Skeletal muscle satellite cell (primary cell): ENCODE measurements at regions not wholly inside any gene's neighbourhood (a gene's known extent, or its start where the extent isn't known, plus 50 kb on each side); places are given as distances from the start of the nearest gene placed in this dataset.

Experiments used
- H3K27me3 ChIP-seq: 2 replicates; pipeline ENCODE4 v1.7.0; 2013; ENCODE audit warnings: low read length; ENCODE audit not compliant: control insufficient read depth, insufficient read depth
- H3K36me3 ChIP-seq: 2 replicates; pipeline ENCODE4 v1.7.0; 2013; ENCODE audit warnings: mild to moderate bottlenecking, control low read depth, low read length; ENCODE audit not compliant: insufficient read depth
- H3K4me1 ChIP-seq: 2 replicates; pipeline ENCODE4 v1.7.0; 2013; ENCODE audit warnings: low read length; ENCODE audit not compliant: control insufficient read depth, insufficient read depth
- H3K4me2 ChIP-seq: 2 replicates; pipeline ENCODE4 v1.7.0; 2013; ENCODE audit warnings: mild to moderate bottlenecking, low read length
- H3K4me3 ChIP-seq: 2 replicates; pipeline ENCODE4 v1.7.0; 2013; ENCODE audit warnings: low read length
- H3K9ac ChIP-seq: 2 replicates; pipeline ENCODE4 v1.7.0; 2013; ENCODE audit warnings: mild to moderate bottlenecking, low read depth, low read length, moderate library complexity
- H3K9me3 ChIP-seq: replicated peaks from 2 replicates; pipeline ENCODE4 v1.7.0; 2013; ENCODE audit warnings: mild to moderate bottlenecking, control low read depth, low read length

GRCh38 chr3:6242104-6242503 lies 618.8 kb upstream of the GRM7 start:
- Histone ChIP-seq H3K36me3 (no peaks in the 10 kb centered on the region), H3K4me3 (no peak overlapping the region), H3K27me3 (no peaks in the 10 kb centered on the region), H3K9me3 (peaks cover 3% of the 10 kb centered on the region), H3K4me2 (no peak overlapping the region), H3K9ac (no peak overlapping the region), H3K4me1 (no peaks in the 10 kb centered on the region)

- Histone ChIP-seq H3K4me2 (no peak overlapping the region), H3K9me3 (peaks cover 10% of the 10 kb centered on the region), H3K4me1 (no peaks in the 10 kb centered on the region), H3K9ac (no peak overlapping the region), H3K4me3 (no peak overlapping the region), H3K36me3 (no peaks in the 10 kb centered on the region), H3K27me3 (no peaks in the 10 kb centered on the region)
Observed at GRCh38 chr3:6248528-6248927, 612.4 kb upstream of the GRM7 start.

GRCh38 chr3:6249679-6250078 lies 611.2 kb upstream of the GRM7 start:
- Histone ChIP-seq H3K9ac (no peak overlapping the region), H3K27me3 (no peaks in the 10 kb centered on the region), H3K9me3 (peaks cover 18% of the 10 kb centered on the region), H3K4me1 (no peaks in the 10 kb centered on the region), H3K4me2 (no peak overlapping the region), H3K4me3 (no peak overlapping the region), H3K36me3 (no peaks in the 10 kb centered on the region)

GRCh38 chr3:6250167-6250566 lies 610.7 kb upstream of the GRM7 start:
- H3K4me1 ChIP-seq: no peaks in the 10 kb centered on the region
- H3K4me3 ChIP-seq: no peak overlapping the region
- peaks cover 18% of the 10 kb centered on the region for H3K9me3 ChIP-seq
- no peaks in the 10 kb centered on the region for H3K27me3 ChIP-seq
- H3K4me2 ChIP-seq: no peak overlapping the region
- H3K9ac ChIP-seq: no peak overlapping the region
- H3K36me3 ChIP-seq: no peaks in the 10 kb centered on the region

- Histone ChIP-seq H3K9me3 (peaks cover 23% of the 10 kb centered on the region), H3K27me3 (no peaks in the 10 kb centered on the region), H3K4me1 (no peaks in the 10 kb centered on the region), H3K36me3 (no peaks in the 10 kb centered on the region), H3K9ac (no peak overlapping the region), H3K4me2 (no peak overlapping the region), H3K4me3 (no peak overlapping the region)
Observed at GRCh38 chr3:6251612-6252400, 609.1 kb upstream of the GRM7 start.

GRCh38 chr3:6254490-6254889 lies 606.4 kb upstream of the GRM7 start:
- no peaks in the 10 kb centered on the region for H3K36me3 ChIP-seq
- H3K9ac ChIP-seq: no peak overlapping the region
- H3K9me3 ChIP-seq: peaks cover 19% of the 10 kb centered on the region
- no peak overlapping the region for H3K4me2 ChIP-seq
- no peak overlapping the region for H3K4me3 ChIP-seq
- no peaks in the 10 kb centered on the region for H3K4me1 ChIP-seq
- no peaks in the 10 kb centered on the region for H3K27me3 ChIP-seq

- Histone ChIP-seq H3K9me3 (peaks cover 20% of the 10 kb centered on the region), H3K9ac (no peak overlapping the region), H3K4me1 (no peaks in the 10 kb centered on the region), H3K4me2 (no peak overlapping the region), H3K4me3 (no peak overlapping the region), H3K36me3 (no peaks in the 10 kb centered on the region), H3K27me3 (no peaks in the 10 kb centered on the region)
Observed at GRCh38 chr3:6255229-6255628, 605.7 kb upstream of the GRM7 start.

- H3K4me3 ChIP-seq: no peak overlapping the region
- peaks cover 13% of the 10 kb centered on the region for H3K9me3 ChIP-seq
- H3K27me3 ChIP-seq: no peaks in the 10 kb centered on the region
- no peaks in the 10 kb centered on the region for H3K4me1 ChIP-seq
- no peak overlapping the region for H3K9ac ChIP-seq
- no peaks in the 10 kb centered on the region for H3K36me3 ChIP-seq
- no peak overlapping the region for H3K4me2 ChIP-seq
Observed at GRCh38 chr3:6260551-6261191, 600.2 kb upstream of the GRM7 start.

GRCh38 chr3:6262010-6262409 lies 598.9 kb upstream of the GRM7 start:
- no peak overlapping the region for H3K4me2 ChIP-seq
- H3K27me3 ChIP-seq: no peaks in the 10 kb centered on the region
- no peaks in the 10 kb centered on the region for H3K36me3 ChIP-seq
- no peak overlapping the region for H3K4me3 ChIP-seq
- no peaks in the 10 kb centered on the region for H3K4me1 ChIP-seq
- no peak overlapping the region for H3K9ac ChIP-seq
- peaks cover 10% of the 10 kb centered on the region for H3K9me3 ChIP-seq

GRCh38 chr3:6264036-6264435 lies 596.9 kb upstream of the GRM7 start:
- Histone ChIP-seq H3K27me3 (no peaks in the 10 kb centered on the region), H3K4me1 (no peaks in the 10 kb centered on the region), H3K9me3 (peaks cover 9% of the 10 kb centered on the region), H3K4me2 (no peak overlapping the region), H3K4me3 (no peak overlapping the region), H3K36me3 (no peaks in the 10 kb centered on the region), H3K9ac (no peak overlapping the region)

GRCh38 chr3:6264906-6265305 lies 596.0 kb upstream of the GRM7 start:
- H3K4me1 ChIP-seq: no peaks in the 10 kb centered on the region
- no peak overlapping the region for H3K4me3 ChIP-seq
- no peaks in the 10 kb centered on the region for H3K36me3 ChIP-seq
- no peak overlapping the region for H3K4me2 ChIP-seq
- no peaks in the 10 kb centered on the region for H3K27me3 ChIP-seq
- no peak overlapping the region for H3K9ac ChIP-seq
- peaks cover 9% of the 10 kb centered on the region for H3K9me3 ChIP-seq

- H3K9me3 ChIP-seq: peaks cover 4% of the 10 kb centered on the region
- H3K36me3 ChIP-seq: no peaks in the 10 kb centered on the region
- no peaks in the 10 kb centered on the region for H3K4me1 ChIP-seq
- H3K27me3 ChIP-seq: no peaks in the 10 kb centered on the region
- no peak overlapping the region for H3K9ac ChIP-seq
- H3K4me3 ChIP-seq: no peak overlapping the region
- H3K4me2 ChIP-seq: no peak overlapping the region
Observed at GRCh38 chr3:6266135-6266534, 594.8 kb upstream of the GRM7 start.
